Lower leg skin (tissue), 3 donors: ENCODE measurements at regions not wholly inside any gene's neighbourhood (a gene's known extent, or its start where the extent isn't known, plus 50 kb on each side); places are given as distances from the start of the nearest gene placed in this dataset.

Source experiments
- CTCF ChIP-seq, 3 donors: fragments of 450-650 bp; IDR thresholded peaks; one replicate each; pipeline ENCODE4 v1.5.1; 2016; ENCODE audit warnings: antibody characterized with exemption in 3 of 3, mild to moderate bottlenecking in 3 of 3, moderate library complexity in 2 of 3
- POLR2A ChIP-seq, 2 donors: fragments of 450-650 bp; IDR thresholded peaks; one replicate each; pipeline ENCODE4 v1.6.1; 2016 to 2017; ENCODE audit warnings: antibody characterized with exemption in 2 of 2, mild to moderate bottlenecking in 1 of 2, moderate library complexity in 1 of 2

- TF ChIP-seq POLR2A (IDR thresholded peaks at IDR 0.05) (no peak), CTCF (IDR thresholded peaks at IDR 0.05) (no peak)
Observed at GRCh38 chr5:15334551-15335266, 165.3 kb upstream of the FBXL7 start.
